ENCODE measurements at regions not wholly inside any gene's neighbourhood (a gene's known extent, or its start where the extent isn't known, plus 50 kb on each side); places are given as distances from the start of the nearest gene placed in this dataset.
A peak's percentile ranks its signal among the peaks of the same experiment; 100 is the strongest.

- no peak for DNase-seq
Measured at GRCh38 chr14:101426466-101426865, 134.8 kb upstream of the DIO3 start.

DNA sequence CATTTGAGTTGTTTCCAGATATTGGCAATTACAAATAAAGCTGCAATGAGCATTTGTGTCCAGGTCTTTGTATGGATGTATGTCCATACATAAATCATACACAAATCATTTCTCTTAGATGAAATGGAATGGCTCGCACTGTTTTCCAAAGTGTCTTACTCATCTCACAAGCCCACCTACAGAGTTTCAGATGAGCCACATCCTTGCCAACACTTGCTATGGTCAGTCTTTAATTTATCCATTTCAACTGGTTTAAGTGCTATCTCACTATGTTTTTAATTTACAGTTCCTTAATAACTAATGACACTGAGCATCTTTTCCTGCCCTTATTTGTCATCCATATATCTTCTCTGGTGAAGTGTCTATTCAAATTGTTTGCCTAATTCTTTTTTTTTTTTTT lies 132.9 kb upstream of the DIO3 start:
- DNase-seq = no peak

- DNase-seq = no peak
Measured at GRCh38 chr14:101435546-101435945, 125.7 kb upstream of the DIO3 start.

DNA sequence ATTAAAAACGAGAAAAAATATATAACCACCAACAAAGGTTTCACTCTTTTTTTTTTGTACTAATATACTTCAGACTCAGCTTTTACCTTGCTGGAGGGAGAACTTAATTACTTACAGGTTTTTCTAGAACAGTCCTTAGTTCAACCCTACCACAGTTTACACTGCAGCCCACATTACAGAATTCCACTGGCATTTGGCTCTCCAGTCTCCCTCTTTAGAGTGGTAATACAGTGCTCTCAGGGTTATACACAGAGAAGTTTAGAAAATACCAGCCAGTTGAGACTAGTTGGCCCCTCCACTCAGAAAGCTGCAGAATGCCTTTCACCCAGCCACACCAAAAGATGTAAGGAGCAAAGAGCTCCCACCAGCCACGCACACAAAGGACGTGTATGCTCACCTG lies 122.3 kb upstream of the DIO3 start:
- no peak for DNase-seq

GRCh38 chr14:101440496-101440895 lies 120.8 kb upstream of the DIO3 start:
- DNase-seq = no peak

GRCh38 chr14:101441710-101442109 lies 119.6 kb upstream of the DIO3 start:
- DNase-seq = no peak

DNA sequence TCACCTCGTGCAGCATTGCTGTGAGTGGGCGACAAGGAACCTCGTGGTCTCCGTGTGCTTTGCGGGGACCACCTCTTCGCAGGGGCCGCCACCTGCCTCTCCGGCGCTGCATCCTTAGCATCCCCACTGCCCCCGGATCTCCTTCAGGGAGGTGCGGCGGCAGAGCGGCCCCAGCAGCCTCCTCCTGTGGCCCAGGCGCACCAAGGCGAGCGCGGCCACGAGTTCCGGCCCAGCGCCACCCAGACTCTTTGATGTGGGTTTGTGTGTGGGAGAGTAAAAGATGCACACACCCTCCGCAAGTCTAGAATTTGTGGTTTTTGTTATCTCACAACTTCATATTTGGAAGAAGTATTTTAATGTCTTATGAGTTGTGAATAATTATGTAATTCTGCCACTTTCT lies 118.8 kb upstream of the DIO3 start:
- peak; percentile 61 for DNase-seq

DNA sequence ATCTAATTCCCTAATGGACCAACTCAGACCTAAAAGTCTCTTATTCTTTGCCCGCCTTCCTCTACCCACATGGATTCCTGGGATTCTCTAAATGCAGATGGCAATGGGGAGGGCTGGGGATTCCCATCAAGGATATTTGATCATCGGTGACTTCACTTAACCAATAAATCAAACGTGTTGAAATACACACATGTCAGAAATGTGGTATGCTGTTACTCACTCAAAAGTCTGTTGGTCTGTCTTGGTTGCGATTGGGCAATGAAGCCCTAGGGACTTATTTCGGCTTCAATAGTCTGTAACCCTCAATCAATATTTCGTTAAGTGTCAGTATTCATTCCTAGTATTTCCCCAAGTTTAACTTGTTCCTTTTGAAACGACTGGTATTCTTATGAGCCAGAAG lies 117.2 kb upstream of the DIO3 start:
- DNase-seq = no peak

DNA sequence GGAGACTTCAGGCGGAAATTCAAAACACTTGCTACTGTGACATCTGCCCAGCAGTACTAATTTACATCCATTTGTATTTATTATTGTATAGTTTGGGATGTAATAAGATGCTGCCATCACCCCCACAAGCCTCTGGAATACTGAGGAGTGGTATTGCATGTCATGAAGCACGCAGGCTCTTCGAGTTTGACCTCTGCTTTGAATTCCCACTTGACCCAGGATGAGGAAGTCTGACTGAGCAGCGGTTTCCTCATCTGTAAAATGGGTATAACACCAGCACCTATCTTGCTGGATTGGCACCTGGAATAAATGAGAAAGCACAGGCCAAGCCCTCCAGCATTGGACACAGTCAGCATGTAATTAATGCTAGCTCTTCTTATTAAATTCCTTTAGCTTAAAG lies 116.0 kb upstream of the DIO3 start:
- no peak for DNase-seq

DNA sequence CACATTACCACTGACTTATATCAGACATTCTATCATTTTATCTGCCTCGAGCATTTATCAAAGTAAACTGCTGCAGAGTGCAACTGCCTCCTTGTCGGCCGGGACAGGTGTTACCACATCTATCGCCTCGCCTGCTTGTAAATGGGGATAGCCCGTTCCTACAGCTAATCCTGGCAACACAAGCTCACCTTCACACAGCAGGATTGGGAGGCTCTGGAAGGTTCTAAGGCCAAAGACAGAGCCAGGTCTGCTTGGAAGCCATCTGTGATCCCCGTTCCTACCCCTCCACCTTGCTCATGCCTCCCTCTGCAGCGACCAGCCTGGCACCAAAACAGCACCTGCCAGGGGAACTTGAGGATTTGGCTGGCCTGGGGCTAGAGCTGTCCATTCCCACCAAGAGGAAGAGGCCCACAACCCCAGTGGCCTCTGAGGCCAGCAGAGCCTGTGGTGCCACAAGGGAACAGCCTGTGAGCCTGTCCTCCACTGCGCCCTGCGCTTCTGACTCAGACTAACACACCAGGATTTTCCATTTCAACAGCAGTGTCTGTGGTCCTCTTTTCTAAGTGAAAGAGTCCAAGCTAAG lies 114.8 kb upstream of the DIO3 start:
- no peak for DNase-seq

DNA sequence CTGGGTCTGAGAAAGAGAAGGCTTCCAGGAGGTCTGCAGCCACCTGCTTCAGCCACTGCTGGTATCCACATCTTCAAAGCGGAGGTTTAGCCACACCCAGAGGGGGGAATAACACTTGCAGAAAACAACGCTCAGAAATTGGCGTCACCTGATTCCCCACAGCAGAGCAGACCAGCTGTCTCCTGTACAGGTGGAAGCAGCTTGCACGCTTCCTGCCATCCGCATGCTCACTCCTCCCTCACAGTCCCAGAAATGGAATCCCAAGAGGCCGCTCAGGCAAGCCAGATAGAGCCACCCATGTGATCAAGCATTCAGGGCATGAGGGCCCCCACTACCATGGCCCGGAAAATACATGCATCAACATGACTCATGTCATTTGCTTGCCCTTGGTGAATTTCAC lies 112.2 kb upstream of the DIO3 start:
- no peak for DNase-seq

- no peak for DNase-seq
Measured at GRCh38 chr14:101451166-101451565, 110.1 kb upstream of the DIO3 start.

DNA sequence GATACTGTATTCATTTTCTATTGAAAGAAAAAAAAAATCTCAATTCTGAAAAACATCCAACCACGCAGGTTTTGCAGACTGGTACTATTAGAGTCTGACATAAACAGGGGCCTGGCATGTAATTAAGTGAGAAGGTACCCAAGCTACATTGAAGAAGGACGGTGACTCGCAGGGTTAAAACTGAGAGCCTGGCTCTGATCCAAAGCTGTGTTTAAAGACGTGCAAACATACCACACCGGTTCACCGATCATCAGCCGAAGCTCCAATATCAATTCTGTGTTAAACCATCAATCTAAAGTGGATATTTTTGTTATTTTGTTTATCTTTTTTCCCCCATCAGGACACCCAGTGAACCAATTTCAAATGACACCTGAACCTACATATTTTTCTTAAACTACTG lies 108.1 kb upstream of the DIO3 start:
- DNase-seq = no peak

- no peak for DNase-seq
Measured at GRCh38 chr14:101454229-101454628, 107.1 kb upstream of the DIO3 start.

GRCh38 chr14:101456246-101457175 lies 104.8 kb upstream of the DIO3 start:
- no peak for DNase-seq

DNA sequence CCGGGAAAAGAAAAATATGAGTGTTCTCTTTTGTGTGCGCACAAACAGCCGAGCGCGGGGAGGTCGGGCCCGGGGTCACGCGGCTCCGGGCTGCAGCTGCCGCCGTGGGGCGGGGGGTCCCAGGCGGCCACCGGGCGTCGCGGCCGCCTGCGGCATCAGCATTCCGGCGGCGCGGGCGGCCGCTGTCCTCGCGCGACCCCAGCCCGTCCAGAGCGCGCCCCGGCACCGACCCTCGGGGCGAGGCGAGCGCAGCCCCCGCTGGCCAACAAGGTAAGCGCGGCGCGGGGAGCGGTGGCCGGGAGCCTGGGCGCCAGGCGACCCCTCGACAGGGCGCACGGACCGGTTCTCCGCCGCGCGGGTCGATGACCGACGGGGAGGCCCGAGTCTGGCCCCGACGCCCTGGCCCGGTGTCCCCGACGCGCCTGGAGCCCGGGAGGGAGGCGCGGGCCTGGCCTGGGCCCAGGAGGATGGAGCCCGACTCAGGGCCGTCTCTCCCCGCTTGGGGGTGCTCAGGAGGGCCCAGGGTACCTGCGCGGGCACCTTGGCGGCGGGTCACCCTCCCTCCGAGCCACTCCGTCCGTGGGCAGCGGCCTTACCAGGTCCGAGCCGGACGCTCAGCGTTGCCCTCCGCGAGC lies 103.9 kb upstream of the DIO3 start:
- DNase-seq = no peak

DNA sequence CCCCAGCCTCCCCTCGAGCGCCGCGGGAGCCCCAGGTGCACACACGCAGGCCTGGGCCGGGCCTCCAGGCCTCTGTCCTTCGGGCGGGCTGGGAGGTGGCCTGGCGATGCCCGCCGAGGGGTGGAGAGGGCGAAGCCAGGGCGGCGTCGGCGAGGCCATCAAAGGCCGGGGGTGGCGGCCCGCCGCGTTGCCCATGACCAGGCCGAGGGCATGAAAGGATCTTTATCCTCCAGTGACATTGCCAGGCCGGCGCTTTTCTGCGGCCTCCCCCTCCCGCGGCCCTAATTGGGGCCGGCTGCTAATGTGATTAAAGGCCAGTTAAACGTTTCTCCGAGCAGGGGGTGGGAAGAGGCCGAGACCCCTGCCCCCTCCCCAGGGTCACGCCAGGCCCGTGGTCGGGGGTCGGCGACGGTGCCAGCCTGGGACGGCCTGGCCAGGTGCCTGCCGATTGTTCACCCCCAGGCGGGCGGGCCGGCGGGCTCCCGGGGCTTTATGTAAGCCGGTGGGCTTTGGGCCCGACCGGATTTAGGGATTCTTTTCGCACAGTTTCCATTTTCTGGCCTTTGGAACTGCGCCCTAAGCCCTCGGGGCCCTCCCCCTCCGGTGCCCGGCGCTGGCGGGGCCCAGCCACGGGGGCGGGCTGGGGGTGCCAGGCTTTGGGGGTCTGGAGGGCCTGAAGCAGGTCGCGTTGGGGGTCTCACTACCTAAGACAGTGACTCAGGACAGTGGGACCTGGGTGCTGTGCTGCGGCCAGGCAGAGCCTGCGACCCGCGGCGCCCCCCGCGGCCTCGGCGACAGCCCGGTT lies 103.2 kb upstream of the DIO3 start:
- DNase-seq = no peak

DNA sequence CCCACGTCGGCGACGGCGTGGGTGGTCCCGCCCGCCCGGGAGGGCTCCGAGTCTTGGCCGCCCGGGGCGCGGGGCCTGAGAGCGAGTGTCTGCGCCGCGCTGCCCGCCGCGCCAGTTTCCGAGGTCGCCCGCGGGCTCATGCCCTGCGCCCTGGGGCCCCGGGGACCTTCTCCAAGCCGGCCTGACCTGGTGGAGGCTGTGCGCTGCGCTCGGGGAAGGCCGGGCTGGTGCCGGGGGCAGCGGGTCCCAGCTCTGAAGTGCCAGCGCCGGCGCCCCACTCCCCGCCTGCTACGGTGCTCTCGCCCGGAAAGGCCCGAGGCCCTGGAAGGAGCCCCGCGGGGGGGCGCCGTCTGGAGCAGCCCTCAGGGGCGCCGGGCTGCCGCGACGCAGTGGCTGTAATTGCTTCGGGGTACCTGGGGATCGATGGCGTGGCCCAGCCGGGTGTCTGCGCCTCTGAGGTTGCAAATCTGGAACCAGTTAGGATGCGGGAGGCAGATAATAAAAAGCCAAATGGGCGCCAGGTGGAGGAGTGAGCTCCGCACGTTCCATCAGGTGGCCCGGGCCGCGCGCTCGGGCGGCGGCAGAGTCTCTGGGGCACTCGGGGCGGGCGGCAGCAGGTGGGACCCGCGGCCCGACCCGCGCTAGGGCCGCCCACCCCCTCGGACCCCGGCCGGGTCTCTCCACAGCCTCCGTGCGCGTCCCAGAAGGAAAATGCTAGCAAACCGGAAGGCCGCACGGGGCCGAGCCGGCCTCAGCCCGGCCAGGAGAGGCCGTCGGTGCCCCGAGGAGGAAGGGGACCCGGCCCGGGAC lies 102.3 kb upstream of the DIO3 start:
- DNase-seq = no peak

GRCh38 chr14:101459551-101459900 lies 101.8 kb upstream of the DIO3 start:
- no peak for DNase-seq

DNA sequence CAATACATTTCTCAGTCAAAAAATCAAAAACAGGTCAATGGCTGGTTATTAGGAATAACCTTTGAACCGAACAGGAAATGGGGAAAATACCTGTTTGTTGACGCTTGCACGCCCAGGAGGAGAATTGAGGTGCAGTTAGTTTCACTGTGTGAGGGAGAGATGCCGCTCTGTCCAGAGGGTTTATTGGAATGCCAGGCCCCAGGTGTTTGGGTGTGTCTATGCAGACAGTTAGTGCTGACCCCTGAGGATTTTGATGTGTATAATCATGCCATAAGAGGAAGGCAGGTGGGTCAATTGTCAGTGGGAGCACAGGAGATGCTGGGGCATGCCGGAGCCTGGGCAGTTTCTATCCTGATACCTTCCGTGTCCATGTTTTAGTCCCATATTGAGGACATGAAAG lies 100.8 kb upstream of the DIO3 start:
- DNase-seq = no peak

- no peak for DNase-seq
Measured at GRCh38 chr14:101460986-101461750, 100.1 kb upstream of the DIO3 start.

DNA sequence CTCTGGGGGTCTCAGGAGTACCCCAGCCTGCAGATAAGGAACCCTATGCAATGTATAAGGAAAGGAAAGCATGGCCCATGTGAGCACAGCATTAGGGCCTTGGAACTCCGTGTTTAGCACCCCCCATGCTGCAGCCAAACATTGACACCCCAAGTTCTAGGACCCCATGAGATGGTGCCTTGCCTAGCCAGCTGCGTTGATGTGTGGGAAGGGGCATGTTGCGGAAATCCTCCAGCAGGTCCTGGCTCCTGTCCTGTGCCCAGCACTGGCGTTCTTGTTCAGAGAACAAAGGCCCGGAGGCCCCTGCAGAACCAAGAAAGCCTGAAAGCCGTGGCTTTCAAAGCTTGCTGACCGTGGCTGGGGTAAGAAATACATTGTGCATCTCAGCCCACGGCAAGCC lies 99.4 kb upstream of the DIO3 start:
- no peak for DNase-seq
